Upper lobe of left lung (tissue), 6 donors: ENCODE measurements at regions not wholly inside any gene's neighbourhood (a gene's known extent, or its start where the extent isn't known, plus 50 kb on each side); places are given as distances from the start of the nearest gene placed in this dataset.

Experiments
- ATAC-seq, 2 donors: fragments of 200-7000 bp; cut with Tn5 transposase; one replicate each; pipeline ENCODE4 v1.9.1; 2022; ENCODE audit warnings: mild to moderate bottlenecking in 2 of 2, moderate library complexity in 2 of 2; ENCODE audit not compliant: low FRiP score in 2 of 2
- DNase-seq, 2 donors: peaks; one replicate each; pipeline ENCODE4 v3.0.0-alpha.2; 2019 to 2020
- H3K27ac ChIP-seq, 4 donors: fragments of 200-600 bp; sonication (generic); one replicate each; pipeline ENCODE4 v1.5.1; 2016 to 2019
- H3K27me3 ChIP-seq, 4 donors: fragments of 200-600 bp; sonication (generic); one replicate each; pipeline ENCODE4 v1.5.1; 2017 to 2019
- H3K36me3 ChIP-seq, 4 donors: fragments of 200-600 bp; sonication (generic); one replicate each; pipeline ENCODE4 v1.5.1; 2016 to 2019
- H3K4me1 ChIP-seq, 4 donors: fragments of 200-600 bp; sonication (generic); one replicate each; pipeline ENCODE4 v1.5.1; 2018 to 2019
- H3K4me3 ChIP-seq, 4 donors: fragments of 200-600 bp; sonication (generic); one replicate each; pipeline ENCODE4 v1.5.1; 2017 to 2019; ENCODE audit warnings: mild to moderate bottlenecking in 2 of 4, moderate library complexity in 1 of 4
- H3K9me3 ChIP-seq, 4 donors: fragments of 200-600 bp; sonication (generic); one replicate each; pipeline ENCODE4 v1.5.1; 2018 to 2019
- EP300 ChIP-seq, 4 donors: sonication (generic); formaldehyde crosslinking; IDR thresholded peaks; one replicate each; pipeline ENCODE4 v1.5.1; 2017; ENCODE audit warnings: antibody characterized with exemption in 4 of 4, control low read depth in 2 of 4
- POLR2A ChIP-seq, 4 donors: fragments of 450-650 bp; IDR thresholded peaks; one replicate each; pipeline ENCODE4 v1.5.1; 2016 to 2017; ENCODE audit warnings: antibody characterized with exemption in 4 of 4, mild to moderate bottlenecking in 2 of 4
- POLR2AphosphoS5 ChIP-seq, 2 donors: sonication (generic); formaldehyde crosslinking; IDR thresholded peaks; one replicate each; pipeline ENCODE4 v1.5.1; 2017; ENCODE audit warnings: antibody characterized with exemption in 2 of 2
- WGBS, 2 donors: methylation state at CpG; one replicate each; pipeline ENCODE4 v1.1.5; 2017 to 2018; 5-methylcytosine and 5-hydroxymethylcytosine counted together
- TF ChIP-seq, protein P1 (sequence below), 6 experiments: fragments of 450-650 bp in 4 of 6; fragments of 200-600 bp in 2 of 6; sonication (generic) in 2 of 6; IDR thresholded peaks; one replicate each; pipeline ENCODE4 v1.5.1; 2016 to 2019; ENCODE audit warnings: antibody characterized with exemption in 6 of 6
- donor health status: DM: no; HTN: no; CAD: no; lungs with moderate emphysema.
- donor health status: DM: no; HTN: yes; CAD: no; lungs with severe emphysema.

DNA sequence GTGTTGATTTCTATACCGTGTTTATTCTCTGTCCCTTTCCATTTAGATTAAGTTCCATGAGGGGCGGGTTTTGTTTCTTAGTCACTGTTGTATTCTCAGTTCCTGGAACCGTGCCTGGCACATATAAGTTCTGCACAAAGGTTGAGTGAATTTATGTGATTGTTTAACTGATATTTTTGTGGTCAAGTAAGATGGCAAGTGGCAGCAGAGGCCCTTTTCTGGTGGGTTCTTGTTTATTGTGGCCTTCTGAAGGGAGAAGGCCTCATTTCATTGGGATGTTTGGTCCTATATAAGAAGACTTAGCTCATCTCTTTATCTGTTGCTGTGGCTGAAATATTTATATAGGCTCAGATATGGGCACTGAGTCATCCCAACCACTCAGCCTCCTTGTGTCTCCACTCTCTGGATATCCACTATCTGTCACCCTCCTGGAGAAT lies 262.5 kb downstream of the PSAT1 start:
- Histone ChIP-seq H3K27ac (no peak overlapping the region), H3K4me3 (no peak overlapping the region), H3K4me1 (no peaks in the 10 kb centered on the region), H3K36me3 (no peaks in the 10 kb centered on the region), H3K9me3 (no peaks in the 10 kb centered on the region), H3K27me3 (no peaks in the 10 kb centered on the region)
- WGBS, 2 donors = 65 to 76% methylated on average over 3 of the region's 3 CpGs
- DNase-seq = no peak
- no peak for ATAC-seq
- TF ChIP-seq POLR2AphosphoS5 (IDR thresholded peaks at IDR 0.05) (no peak), POLR2A (IDR thresholded peaks at IDR 0.05) (no peak), EP300 (IDR thresholded peaks at IDR 0.05) (no peak)
- TF ChIP-seq, protein P1, sequence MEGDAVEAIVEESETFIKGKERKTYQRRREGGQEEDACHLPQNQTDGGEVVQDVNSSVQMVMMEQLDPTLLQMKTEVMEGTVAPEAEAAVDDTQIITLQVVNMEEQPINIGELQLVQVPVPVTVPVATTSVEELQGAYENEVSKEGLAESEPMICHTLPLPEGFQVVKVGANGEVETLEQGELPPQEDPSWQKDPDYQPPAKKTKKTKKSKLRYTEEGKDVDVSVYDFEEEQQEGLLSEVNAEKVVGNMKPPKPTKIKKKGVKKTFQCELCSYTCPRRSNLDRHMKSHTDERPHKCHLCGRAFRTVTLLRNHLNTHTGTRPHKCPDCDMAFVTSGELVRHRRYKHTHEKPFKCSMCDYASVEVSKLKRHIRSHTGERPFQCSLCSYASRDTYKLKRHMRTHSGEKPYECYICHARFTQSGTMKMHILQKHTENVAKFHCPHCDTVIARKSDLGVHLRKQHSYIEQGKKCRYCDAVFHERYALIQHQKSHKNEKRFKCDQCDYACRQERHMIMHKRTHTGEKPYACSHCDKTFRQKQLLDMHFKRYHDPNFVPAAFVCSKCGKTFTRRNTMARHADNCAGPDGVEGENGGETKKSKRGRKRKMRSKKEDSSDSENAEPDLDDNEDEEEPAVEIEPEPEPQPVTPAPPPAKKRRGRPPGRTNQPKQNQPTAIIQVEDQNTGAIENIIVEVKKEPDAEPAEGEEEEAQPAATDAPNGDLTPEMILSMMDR (IDR thresholded peaks at IDR 0.05) = no peak

DNA sequence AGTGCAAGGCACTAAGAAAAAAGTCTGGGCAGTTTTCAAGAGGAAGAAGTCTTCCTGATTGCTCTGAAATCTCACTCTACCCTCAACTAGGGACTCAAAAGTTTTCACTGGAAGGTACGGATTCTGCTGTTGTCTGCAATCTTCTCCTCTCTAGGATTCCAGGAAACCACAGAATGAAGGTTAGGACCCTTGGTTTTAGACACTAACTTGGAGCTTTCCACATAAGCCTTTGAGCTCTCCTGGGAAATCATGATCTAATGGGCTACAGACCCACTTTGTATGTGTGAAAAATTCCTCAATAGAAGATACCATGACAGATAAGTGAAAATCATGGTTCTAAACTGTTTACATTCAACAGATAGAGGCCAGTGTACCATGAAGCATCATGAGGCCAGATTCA lies 265.1 kb downstream of the PSAT1 start:
- no peaks in the 10 kb centered on the region for H3K4me1 ChIP-seq
- H3K27ac ChIP-seq = no peak overlapping the region
- H3K4me3 ChIP-seq = no peak overlapping the region
- no peaks in the 10 kb centered on the region for H3K27me3 ChIP-seq
- ATAC-seq = no peak
- DNase-seq = no peak
- H3K9me3 ChIP-seq = no peaks in the 10 kb centered on the region
- TF ChIP-seq POLR2AphosphoS5 (IDR thresholded peaks at IDR 0.05) = no peak
- H3K36me3 ChIP-seq = no peaks in the 10 kb centered on the region
- WGBS, 2 donors = 40 to 66% methylated on average over 1 of the region's 1 CpG

DNA sequence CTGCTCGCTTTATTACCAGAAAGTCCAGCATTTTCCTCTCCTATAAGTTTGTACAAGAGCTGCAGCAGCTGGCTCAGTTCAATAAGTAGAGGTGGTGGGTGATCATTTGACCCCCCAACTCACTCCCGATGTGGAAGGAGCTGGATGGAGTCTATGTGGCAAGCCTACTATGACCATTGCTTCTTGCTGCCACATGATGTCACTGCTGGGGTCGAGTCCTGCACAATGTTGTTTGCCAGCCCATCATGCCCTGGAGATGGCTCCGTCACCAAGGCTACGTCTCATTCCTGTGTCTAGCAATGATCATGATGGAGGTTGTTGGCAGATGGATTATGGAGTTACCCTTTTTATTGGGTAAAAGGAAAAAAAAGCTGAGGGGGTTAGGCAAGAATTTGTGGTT lies 266.3 kb downstream of the PSAT1 start:
- DNase-seq (no peak), ATAC-seq (no peak)
- Histone ChIP-seq H3K36me3 (no peaks in the 10 kb centered on the region), H3K27me3 (no peaks in the 10 kb centered on the region), H3K27ac (no peak overlapping the region), H3K4me3 (no peak overlapping the region), H3K9me3 (no peaks in the 10 kb centered on the region), H3K4me1 (no peaks in the 10 kb centered on the region)
- WGBS, 2 donors = 86 to 88% methylated on average over 5 of the region's 5 CpGs
- TF ChIP-seq POLR2A (IDR thresholded peaks at IDR 0.05) (no peak), EP300 (IDR thresholded peaks at IDR 0.05) (no peak), POLR2AphosphoS5 (IDR thresholded peaks at IDR 0.05) (no peak)
- TF ChIP-seq, protein P1 (IDR thresholded peaks at IDR 0.05) = no peak

DNA sequence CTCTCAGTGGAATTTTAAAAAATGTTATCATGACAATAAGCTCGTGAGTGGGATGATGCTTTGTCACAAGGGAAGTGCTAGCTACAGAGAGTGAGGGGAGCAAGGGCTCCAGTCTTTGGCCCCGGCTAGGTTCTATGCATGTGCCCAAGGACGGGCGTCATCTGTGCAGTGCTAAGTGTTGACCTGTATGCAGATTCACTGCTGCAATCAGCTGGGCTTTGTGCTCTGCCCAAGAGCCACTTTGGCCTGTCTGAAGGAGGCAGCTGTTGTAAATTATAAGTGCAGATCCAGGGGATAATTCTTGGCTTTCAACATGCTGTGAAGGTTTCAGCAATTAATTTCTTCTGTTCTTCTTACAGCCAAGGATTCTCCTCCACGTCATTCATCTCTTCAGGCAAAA lies 268.6 kb downstream of the PSAT1 start:
- Histone ChIP-seq H3K27ac (no peak overlapping the region), H3K4me3 (no peak overlapping the region), H3K4me1 (no peaks in the 10 kb centered on the region), H3K36me3 (no peaks in the 10 kb centered on the region), H3K27me3 (no peaks in the 10 kb centered on the region), H3K9me3 (no peaks in the 10 kb centered on the region)
- TF ChIP-seq POLR2AphosphoS5 (IDR thresholded peaks at IDR 0.05) (no peak), POLR2A (IDR thresholded peaks at IDR 0.05) (no peak), EP300 (IDR thresholded peaks at IDR 0.05) (no peak)
- TF ChIP-seq, protein P1 (IDR thresholded peaks at IDR 0.05) = no peak
- 69 to 76% methylated on average over 5 of the region's 5 CpGs for WGBS, 2 donors
- DNase-seq (no peak), ATAC-seq (no peak)

DNA sequence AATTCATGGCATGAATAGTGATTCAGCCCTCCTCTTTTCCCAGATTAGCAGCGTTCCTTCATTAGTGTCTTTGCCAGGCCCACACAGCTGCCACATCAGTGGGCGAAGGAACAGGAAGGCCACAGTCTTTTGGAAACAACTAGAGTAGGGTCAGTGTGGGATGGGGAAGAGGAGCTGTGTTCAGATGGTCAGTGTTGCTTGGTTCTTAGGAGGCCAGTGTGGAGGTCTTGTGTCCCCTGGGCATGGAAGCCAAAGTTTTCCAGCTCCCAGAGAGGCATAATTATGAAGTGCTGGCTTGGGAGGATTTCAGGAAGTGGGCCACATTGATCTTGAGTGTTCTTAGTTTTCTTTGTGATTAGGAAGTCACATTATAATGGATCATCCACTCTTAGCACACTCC lies 269.6 kb downstream of the PSAT1 start:
- WGBS, 2 donors = 85 to 91% methylated on average over 2 of the region's 2 CpGs
- TF ChIP-seq, protein P1 (IDR thresholded peaks at IDR 0.05) = no peak
- Histone ChIP-seq H3K27ac (no peak overlapping the region), H3K36me3 (no peaks in the 10 kb centered on the region), H3K4me3 (no peak overlapping the region), H3K27me3 (no peaks in the 10 kb centered on the region), H3K9me3 (no peaks in the 10 kb centered on the region), H3K4me1 (no peaks in the 10 kb centered on the region)
- no peak for ATAC-seq
- DNase-seq = no peak
